Ovary (tissue), 3 donors: ENCODE measurements at regions not wholly inside any gene's neighbourhood (a gene's known extent, or its start where the extent isn't known, plus 50 kb on each side); places are given as distances from the start of the nearest gene placed in this dataset.

Experiments
- CTCF ChIP-seq, 3 donors: fragments of 450-650 bp in 2 of 3; fragments of 200-600 bp in 1 of 3; IDR thresholded peaks; one replicate each; pipeline versions ENCODE4 v1.5.1 to v1.8.0; 2016 to 2022; ENCODE audit warnings: antibody characterized with exemption in 3 of 3, mild to moderate bottlenecking in 1 of 3
- EP300 ChIP-seq: sonication (generic); formaldehyde crosslinking; IDR thresholded peaks from one replicate; pipeline ENCODE4 v1.6.1; 2017; ENCODE audit warnings: antibody characterized with exemption
- donor health status: DM: no; HTN: no; CAD: no.

DNA sequence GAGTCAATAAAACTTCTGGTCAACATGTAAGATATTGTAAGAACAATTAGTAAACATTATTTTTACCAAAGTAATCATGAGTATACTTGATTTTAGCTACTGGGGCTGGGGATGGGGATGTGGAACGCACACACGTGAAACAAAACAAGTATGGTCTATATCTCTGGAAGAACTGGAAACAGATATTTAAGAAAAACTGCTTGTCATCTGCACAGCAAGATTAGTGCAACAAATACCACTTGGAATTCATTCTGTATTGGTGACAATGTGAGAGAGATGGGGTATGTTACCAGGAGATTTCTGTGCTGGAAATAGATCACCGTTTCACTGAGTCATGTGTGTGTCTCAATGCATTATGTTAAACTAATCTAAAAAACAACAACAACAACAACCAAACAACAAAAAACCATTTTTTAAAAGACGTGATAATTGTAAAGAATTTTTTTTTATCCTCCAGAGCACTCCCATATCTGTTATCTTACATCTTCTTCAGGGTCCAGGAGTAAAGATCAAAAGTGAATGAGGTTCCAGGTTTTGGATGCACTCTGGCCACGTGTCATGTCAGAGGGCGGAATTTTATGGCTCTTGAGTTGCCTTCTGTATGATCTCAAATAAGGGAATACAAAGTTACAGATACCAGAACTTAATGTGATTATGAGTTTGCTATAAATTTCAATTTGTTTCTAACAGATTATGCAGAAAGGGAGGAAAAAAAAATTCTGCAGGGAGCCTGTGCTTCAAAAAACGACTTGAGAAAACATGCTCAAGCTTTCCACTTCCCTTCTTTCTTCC is 153.0 kb downstream of the BBOX1 start:
- TF ChIP-seq CTCF (IDR thresholded peaks at IDR 0.05) (no peak), EP300 (no peak)
